Smooth muscle cell of the brain vasculature (primary cell): ENCODE measurements at regions not wholly inside any gene's neighbourhood (a gene's known extent, or its start where the extent isn't known, plus 50 kb on each side); places are given as distances from the start of the nearest gene placed in this dataset.

ENCODE experiments used
- DNase-seq: peaks from one replicate; pipeline ENCODE4 v3.0.0-alpha.2; 2012; ENCODE audit warnings: low read depth, low spot score

GRCh38 chr13:26989957-26990713 is 181.5 kb downstream of the USP12 start:
- DNase-seq: no peak

- no peak for DNase-seq
These were observed 182.2 kb downstream of the USP12 start for GRCh38 chr13:26989261-26989956.

GRCh38 chr13:26988059-26988769 is 183.4 kb downstream of the USP12 start:
- DNase-seq: no peak

- DNase-seq: no peak
These were observed 184.1 kb downstream of the USP12 start for GRCh38 chr13:26987486-26988013.

GRCh38 chr13:26985285-26985878 is 186.2 kb downstream of the USP12 start:
- peak; percentile 65 for DNase-seq

- DNase-seq: no peak
These were observed 187.3 kb downstream of the USP12 start for GRCh38 chr13:26984337-26984736.

GRCh38 chr13:26983543-26984320 is 187.9 kb downstream of the USP12 start:
- no peak for DNase-seq

GRCh38 chr13:26980099-26981031 is 191.2 kb downstream of the USP12 start:
- no peak for DNase-seq

GRCh38 chr13:26979334-26979733 is 192.3 kb downstream of the USP12 start:
- DNase-seq: no peak

GRCh38 chr13:26978081-26978860 is 193.3 kb downstream of the USP12 start:
- DNase-seq: no peak

GRCh38 chr13:26977541-26977940 is 194.1 kb downstream of the USP12 start:
- DNase-seq: no peak

GRCh38 chr13:26976313-26976712 is 195.3 kb downstream of the USP12 start:
- no peak for DNase-seq

- no peak for DNase-seq
These were observed 197.7 kb downstream of the USP12 start for GRCh38 chr13:26973946-26974345.

GRCh38 chr13:26973295-26973694 is 198.3 kb downstream of the USP12 start:
- DNase-seq: no peak

- DNase-seq: no peak
These were observed 199.4 kb downstream of the USP12 start for GRCh38 chr13:26971990-26972887.

- no peak for DNase-seq
These were observed 202.9 kb downstream of the USP12 start for GRCh38 chr13:26968431-26969341.
